OCI-LY3 (cell line): ENCODE measurements at regions not wholly inside any gene's neighbourhood (a gene's known extent, or its start where the extent isn't known, plus 50 kb on each side); places are given as distances from the start of the nearest gene placed in this dataset.
"Not testable (repeated sequence)": the region's sequence is repeated elsewhere in the genome, so short reads cannot be mapped to it uniquely, and the experiment has no call there.

Source experiments
- H2AFZ ChIP-seq: fragments of 200-600, 300-600 bp; shearing (Covaris generic); 2 replicates; pipeline ENCODE4 v1.6.0; 2014; ENCODE audit warnings: antibody characterized with exemption, low read depth, low read length
- H3K27ac ChIP-seq: fragments of 200-600, 300-600 bp; sonication (generic); 2 replicates; pipeline ENCODE4 v1.5.1; 2014; ENCODE audit warnings: mild to moderate bottlenecking, low read length, moderate library complexity, mixed read lengths
- H3K27me3 ChIP-seq: fragments of 200-600, 300-600 bp; sonication (generic); 2 replicates; pipeline ENCODE4 v1.6.1; 2014; ENCODE audit warnings: low read depth, low read length, mixed read lengths
- H3K36me3 ChIP-seq: fragments of 200-600, 300-600 bp; sonication (generic); replicated peaks from 2 replicates; pipeline ENCODE3; 2014; ENCODE audit warnings: low read depth, low read length, mixed read lengths
- H3K4me1 ChIP-seq: fragments of 300-600, 200-600 bp; sonication (generic); 2 replicates; pipeline ENCODE4 v1.6.1; 2014; ENCODE audit warnings: low read length, mixed read lengths
- H3K4me2 ChIP-seq: fragments of 200-600, 300-600 bp; sonication (generic); 2 replicates; pipeline ENCODE4 v1.6.1; 2014; ENCODE audit warnings: low read length, mixed read lengths
- H3K4me3 ChIP-seq: fragments of 300-600, 200-600 bp; sonication (generic); 2 replicates; pipeline ENCODE4 v1.5.1; 2014; ENCODE audit warnings: antibody characterized with exemption, mild to moderate bottlenecking, low read length, moderate library complexity
- H3K79me2 ChIP-seq: fragments of 300-600, 200-600 bp; shearing (Covaris generic); 2 replicates; pipeline ENCODE4 v1.6.1; 2014; ENCODE audit warnings: mild to moderate bottlenecking, low read length, mixed read lengths
- H3K9ac ChIP-seq: fragments of 300-600, 200-600 bp; shearing (Covaris generic); 2 replicates; pipeline ENCODE4 v1.6.0; 2014; ENCODE audit warnings: mild to moderate bottlenecking, low read length, moderate library complexity
- H3K9me3 ChIP-seq: fragments of 200-600, 300-600 bp; shearing (Covaris generic); 2 replicates; pipeline ENCODE4 v1.6.1; 2014; ENCODE audit warnings: low read length, mixed read lengths; ENCODE audit not compliant: insufficient read depth
- H4K20me1 ChIP-seq: fragments of 200-600, 300-600 bp; sonication (generic); 2 replicates; pipeline ENCODE4 v1.6.1; 2016; ENCODE audit warnings: low read length, mixed read lengths; ENCODE audit not compliant: insufficient read depth
- EZH2phosphoT487 ChIP-seq: fragments of 200-600 bp; shearing (Covaris generic); IDR thresholded peaks from 2 replicates; pipeline ENCODE4 v1.6.1; 2018; ENCODE audit warnings: antibody characterized with exemption, mixed run types, low read depth
- TF ChIP-seq, protein P1 (sequence below): fragments of 200-600, 300-600 bp; sonication (generic); IDR thresholded peaks from 2 replicates; pipeline ENCODE4 v1.5.1; 2014; ENCODE audit warnings: antibody characterized with exemption, low read length, low read depth

DNA sequence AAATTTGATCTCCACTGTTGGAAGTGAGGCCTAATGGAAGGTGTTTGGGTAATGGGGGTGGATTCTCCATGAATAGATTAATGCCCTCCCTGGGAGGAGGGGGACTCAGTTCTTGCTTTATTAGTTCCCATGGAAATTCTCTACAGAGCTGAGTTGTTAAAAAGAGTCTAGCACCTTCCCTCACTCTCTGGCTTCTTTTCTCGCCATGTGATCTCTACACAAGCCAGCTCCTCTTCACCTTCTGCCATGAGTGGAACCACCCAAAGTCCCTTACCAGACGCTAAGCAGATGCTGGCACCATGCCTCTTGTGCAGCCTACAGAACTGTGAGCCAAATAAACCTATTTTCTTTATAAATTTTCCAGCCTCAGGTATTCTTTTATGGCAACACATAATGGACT, 465.8 kb upstream of the ANO5 start:
- Histone ChIP-seq H3K27ac (no peak overlapping the region), H3K4me3 (no peak overlapping the region), H3K9ac (no peak overlapping the region), H3K9me3 (peaks cover 8% of the 10 kb centered on the region; the same call in 1 of the 2 replicates), H3K36me3 (no peaks in the 10 kb centered on the region), H3K27me3 (no peaks in the 10 kb centered on the region), H3K4me2 (no peak overlapping the region), H2AFZ (no peak overlapping the region), H3K79me2 (no peaks in the 10 kb centered on the region), H3K4me1 (no peaks in the 10 kb centered on the region), H4K20me1 (no peaks in the 10 kb centered on the region)
- TF ChIP-seq EZH2phosphoT487, result no peak
- TF ChIP-seq, protein P1, sequence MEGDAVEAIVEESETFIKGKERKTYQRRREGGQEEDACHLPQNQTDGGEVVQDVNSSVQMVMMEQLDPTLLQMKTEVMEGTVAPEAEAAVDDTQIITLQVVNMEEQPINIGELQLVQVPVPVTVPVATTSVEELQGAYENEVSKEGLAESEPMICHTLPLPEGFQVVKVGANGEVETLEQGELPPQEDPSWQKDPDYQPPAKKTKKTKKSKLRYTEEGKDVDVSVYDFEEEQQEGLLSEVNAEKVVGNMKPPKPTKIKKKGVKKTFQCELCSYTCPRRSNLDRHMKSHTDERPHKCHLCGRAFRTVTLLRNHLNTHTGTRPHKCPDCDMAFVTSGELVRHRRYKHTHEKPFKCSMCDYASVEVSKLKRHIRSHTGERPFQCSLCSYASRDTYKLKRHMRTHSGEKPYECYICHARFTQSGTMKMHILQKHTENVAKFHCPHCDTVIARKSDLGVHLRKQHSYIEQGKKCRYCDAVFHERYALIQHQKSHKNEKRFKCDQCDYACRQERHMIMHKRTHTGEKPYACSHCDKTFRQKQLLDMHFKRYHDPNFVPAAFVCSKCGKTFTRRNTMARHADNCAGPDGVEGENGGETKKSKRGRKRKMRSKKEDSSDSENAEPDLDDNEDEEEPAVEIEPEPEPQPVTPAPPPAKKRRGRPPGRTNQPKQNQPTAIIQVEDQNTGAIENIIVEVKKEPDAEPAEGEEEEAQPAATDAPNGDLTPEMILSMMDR, result no peak

DNA sequence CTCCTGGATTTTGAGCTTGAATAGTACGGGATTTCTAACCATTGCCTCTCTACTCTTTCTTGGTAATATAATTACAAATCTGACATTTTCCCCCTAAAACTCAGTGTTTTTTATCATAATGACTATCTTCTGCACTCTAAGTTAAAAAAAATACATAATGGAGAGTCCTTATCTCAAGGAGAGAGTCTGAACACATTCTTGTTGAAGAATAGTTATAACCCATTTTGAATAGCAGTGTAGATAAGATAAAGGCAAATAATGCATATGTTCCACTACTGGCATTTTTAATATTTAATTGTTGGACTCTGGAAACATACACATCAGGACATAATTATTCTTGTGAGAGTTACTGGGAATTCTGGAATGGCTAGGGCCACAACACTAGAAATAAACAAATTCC, 456.5 kb upstream of the ANO5 start:
- no peak overlapping the region for H2AFZ ChIP-seq
- H3K9me3 ChIP-seq, result no peaks in the 10 kb centered on the region
- TF ChIP-seq, protein P1, result no peak
- no peak for TF ChIP-seq EZH2phosphoT487

DNA sequence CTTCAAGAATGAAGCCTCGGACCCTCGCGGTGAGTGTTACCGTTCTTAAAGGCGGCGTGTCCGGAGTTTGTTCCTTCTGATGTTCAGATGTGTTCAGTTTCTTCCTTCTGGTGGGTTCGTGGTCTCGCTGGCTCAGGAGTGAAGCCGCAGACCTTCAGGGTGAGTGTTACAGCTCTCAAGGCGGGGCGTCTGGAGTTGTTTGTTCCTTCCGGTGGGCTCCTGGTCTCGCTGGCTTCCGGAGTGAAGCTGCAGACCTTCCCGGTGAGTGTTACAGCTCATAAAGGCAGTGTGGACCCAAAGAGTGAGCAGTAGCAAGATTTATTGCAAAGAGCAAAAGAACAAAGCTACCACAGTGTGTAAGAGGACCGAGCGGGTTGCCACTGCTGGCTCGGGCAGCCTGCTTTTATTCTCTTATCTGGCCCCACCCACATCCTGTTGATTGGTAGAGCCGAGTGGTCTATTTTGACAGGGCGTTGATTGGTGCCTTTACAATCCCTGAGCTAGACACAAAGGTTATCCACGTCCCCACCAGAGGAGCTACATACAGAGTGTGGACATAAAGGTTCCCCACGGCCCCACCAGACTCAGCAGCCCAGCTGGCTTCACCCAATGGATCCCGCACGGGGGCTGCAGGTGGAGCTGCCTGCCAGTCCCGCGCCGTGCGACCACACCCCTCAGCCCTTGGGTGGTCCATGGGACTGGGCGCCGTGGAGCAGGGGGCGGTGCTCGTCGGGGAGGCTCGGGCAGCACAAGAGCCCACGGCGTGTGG, 440.2 kb upstream of the ANO5 start:
- not testable (repeated sequence) for H3K36me3 ChIP-seq, H3K9me3 ChIP-seq, H3K4me1 ChIP-seq, H3K27me3 ChIP-seq, H3K79me2 ChIP-seq, H2AFZ ChIP-seq, H3K4me2 ChIP-seq, H3K27ac ChIP-seq, H3K9ac ChIP-seq, H4K20me1 ChIP-seq, H3K4me3 ChIP-seq

More for the DNA sequence above, 456.5 kb upstream of the ANO5 start:
- H3K9ac ChIP-seq, result no peak overlapping the region
- no peaks in the 10 kb centered on the region for H3K4me1 ChIP-seq
- H4K20me1 ChIP-seq, result no peaks in the 10 kb centered on the region
- H3K27ac ChIP-seq, result no peak overlapping the region
- no peak overlapping the region for H3K4me2 ChIP-seq
- no peaks in the 10 kb centered on the region for H3K79me2 ChIP-seq
- H3K27me3 ChIP-seq, result no peaks in the 10 kb centered on the region
- no peak overlapping the region for H3K4me3 ChIP-seq
- no peaks in the 10 kb centered on the region for H3K36me3 ChIP-seq

DNA sequence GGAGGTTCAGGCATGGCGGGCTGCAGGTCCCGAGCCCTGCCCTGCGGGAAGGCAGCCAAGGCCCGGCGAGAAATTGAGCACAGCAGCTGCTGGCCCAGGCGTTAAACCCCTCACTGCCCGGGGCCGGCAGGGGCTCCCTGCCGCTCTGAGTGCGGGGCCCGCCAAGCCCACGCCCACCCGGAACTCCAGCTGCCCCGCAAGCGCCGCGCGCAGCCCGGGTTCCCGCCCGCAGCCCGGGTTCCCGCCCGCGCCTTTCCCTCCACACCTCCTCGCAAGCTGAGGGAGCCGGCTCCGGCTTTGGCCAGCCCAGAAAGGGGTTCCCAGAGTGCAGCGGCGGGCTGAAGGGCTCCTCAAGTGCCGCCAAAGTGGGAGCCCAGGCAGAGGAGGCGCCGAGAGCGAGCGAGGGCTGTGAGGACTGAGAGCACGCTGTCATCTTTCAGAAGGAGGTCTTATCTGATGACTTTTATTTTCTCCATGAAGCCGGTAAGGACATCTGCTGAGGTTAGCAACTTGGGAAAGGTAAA, 439.6 kb upstream of the ANO5 start:
- H3K4me3 ChIP-seq, H3K9ac ChIP-seq, H3K36me3 ChIP-seq, H3K4me2 ChIP-seq, H2AFZ ChIP-seq, H3K27ac ChIP-seq, H3K4me1 ChIP-seq, H3K9me3 ChIP-seq, H3K79me2 ChIP-seq, H3K27me3 ChIP-seq, H4K20me1 ChIP-seq: not testable (repeated sequence)

DNA sequence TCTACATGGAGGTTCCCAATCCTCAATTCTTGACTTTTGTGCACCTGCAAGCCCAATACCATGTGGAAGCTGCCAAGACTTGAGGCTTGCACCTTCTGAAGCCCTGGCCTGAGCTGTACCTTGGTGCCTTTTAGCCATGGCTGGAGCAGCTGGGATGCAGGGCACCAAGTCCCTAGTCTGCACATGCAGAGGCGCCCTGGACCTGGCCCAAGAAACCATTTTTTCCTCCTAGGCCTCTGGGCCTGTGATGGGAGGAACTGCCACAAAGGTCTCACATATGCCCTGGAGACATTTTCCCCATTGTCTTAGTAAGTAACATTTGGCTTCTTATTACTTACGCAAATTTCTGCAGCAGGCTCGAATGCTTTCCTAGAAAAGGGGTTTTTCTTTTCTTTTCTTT, 431.9 kb upstream of the ANO5 start:
- no peaks in the 10 kb centered on the region for H3K36me3 ChIP-seq
- H3K27me3 ChIP-seq, result no peaks in the 10 kb centered on the region
- no peaks in the 10 kb centered on the region for H3K9me3 ChIP-seq
- no peaks in the 10 kb centered on the region for H4K20me1 ChIP-seq
- H3K4me3 ChIP-seq, result no peak overlapping the region
- H2AFZ ChIP-seq, result no peak overlapping the region
- H3K4me2 ChIP-seq, result no peak overlapping the region
- H3K9ac ChIP-seq, result no peak overlapping the region
- no peak for TF ChIP-seq EZH2phosphoT487
- TF ChIP-seq, protein P1, result no peak
- no peak overlapping the region for H3K27ac ChIP-seq
- H3K4me1 ChIP-seq, result no peaks in the 10 kb centered on the region
- no peaks in the 10 kb centered on the region for H3K79me2 ChIP-seq
